Erythroblast (primary cell): ENCODE measurements at regions not wholly inside any gene's neighbourhood (a gene's known extent, or its start where the extent isn't known, plus 50 kb on each side); places are given as distances from the start of the nearest gene placed in this dataset.

Experiments used
- GATA1 ChIP-seq: IDR thresholded peaks from 2 replicates; pipeline ENCODE4 v1.6.1; 2011; ENCODE audit warnings: low read depth, mild to moderate bottlenecking, control low read depth, low read length, moderate library complexity
- POLR2A ChIP-seq: IDR thresholded peaks from 2 replicates; pipeline ENCODE4 v1.6.1; 2011; ENCODE audit warnings: mild to moderate bottlenecking, low read length

- TF ChIP-seq POLR2A, result no peak
- no peak for TF ChIP-seq GATA1
These were observed 531.6 kb upstream of the IGFBP3 start for GRCh38 chr7:46452561-46453135.
